Testis (tissue), 2 donors: ENCODE measurements at regions not wholly inside any gene's neighbourhood (a gene's known extent, or its start where the extent isn't known, plus 50 kb on each side); places are given as distances from the start of the nearest gene placed in this dataset.

Experiments used
- DNase-seq: peaks from one replicate; pipeline ENCODE4 v3.0.0-alpha.2; 2019
- H3K27ac ChIP-seq, 2 donors: fragments of 200-600 bp; sonication (generic); one replicate each; pipeline ENCODE4 v1.5.1; 2019
- H3K27me3 ChIP-seq: fragments of 200-600 bp; sonication (generic); one replicate; pipeline ENCODE4 v1.5.1; 2019
- H3K36me3 ChIP-seq: fragments of 200-600 bp; sonication (generic); one replicate; pipeline ENCODE4 v1.5.1; 2017; ENCODE audit warnings: low read depth; ENCODE audit errors: missing control alignments
- H3K4me1 ChIP-seq: fragments of 200-600 bp; sonication (generic); one replicate; pipeline ENCODE4 v1.5.1; 2019
- H3K4me3 ChIP-seq, 2 donors: fragments of 200-600 bp; sonication (generic); one replicate each; pipeline ENCODE4 v1.5.1; 2017 to 2019
- H3K9me3 ChIP-seq: fragments of 200-600 bp; sonication (generic); one replicate; pipeline ENCODE4 v1.5.1; 2017
- CTCF ChIP-seq, 3 experiments: fragments of 450-650 bp in 2 of 3; fragments of 200-600 bp in 1 of 3; sonication (generic) in 1 of 3; IDR thresholded peaks; one replicate each; pipeline ENCODE4 v1.5.1; 2016 to 2019; ENCODE audit warnings: antibody characterized with exemption in 3 of 3, mild to moderate bottlenecking in 2 of 3, moderate library complexity in 1 of 3
- POLR2A ChIP-seq: fragments of 450-650 bp; IDR thresholded peaks from one replicate; pipeline ENCODE4 v1.6.1; 2017; ENCODE audit warnings: antibody characterized with exemption, mild to moderate bottlenecking, moderate library complexity
- WGBS, 2 donors: methylation state at CpG; one replicate each; pipeline ENCODE4 v1.1.5; 2018; 5-methylcytosine and 5-hydroxymethylcytosine counted together
- intact Hi-C: fragments of 100-400 bp; cut with DNase I; formaldehyde crosslinking; loops from one replicate; pipeline ENCODE4 v1.15.1; 2023; ENCODE audit warnings: low total_unique reads

- no peaks in the 10 kb centered on the region for H3K27me3 ChIP-seq
- no peak for DNase-seq
- WGBS, 2 donors, result 81 to 91% methylated on average over 3 of the region's 3 CpGs
- no peaks in the 10 kb centered on the region for H3K9me3 ChIP-seq
- H3K27ac ChIP-seq, result no peak overlapping the region
- intact Hi-C loops, result no loop called here
- no peak overlapping the region for H3K4me3 ChIP-seq
- TF ChIP-seq POLR2A (no peak), CTCF (IDR thresholded peaks at IDR 0.05) (no peak)
- no peaks in the 10 kb centered on the region for H3K36me3 ChIP-seq
- H3K4me1 ChIP-seq, result no peaks in the 10 kb centered on the region
These were observed 574.5 kb downstream of the ZWINT start for GRCh38 chr10:55786461-55787050.

- DNase-seq, result no peak
- no peaks in the 10 kb centered on the region for H3K4me1 ChIP-seq
- intact Hi-C loops, result no loop called here
- H3K27me3 ChIP-seq, result no peaks in the 10 kb centered on the region
- no peak overlapping the region for H3K27ac ChIP-seq
- WGBS, 2 donors, result 87 to 91% methylated on average over 4 of the region's 4 CpGs
- H3K36me3 ChIP-seq, result no peaks in the 10 kb centered on the region
- TF ChIP-seq CTCF (IDR thresholded peaks at IDR 0.05), result no peak
- TF ChIP-seq POLR2A, result no peak
- H3K9me3 ChIP-seq, result no peaks in the 10 kb centered on the region
- no peak overlapping the region for H3K4me3 ChIP-seq
These were observed 578.9 kb downstream of the ZWINT start for GRCh38 chr10:55782181-55782580.

DNA sequence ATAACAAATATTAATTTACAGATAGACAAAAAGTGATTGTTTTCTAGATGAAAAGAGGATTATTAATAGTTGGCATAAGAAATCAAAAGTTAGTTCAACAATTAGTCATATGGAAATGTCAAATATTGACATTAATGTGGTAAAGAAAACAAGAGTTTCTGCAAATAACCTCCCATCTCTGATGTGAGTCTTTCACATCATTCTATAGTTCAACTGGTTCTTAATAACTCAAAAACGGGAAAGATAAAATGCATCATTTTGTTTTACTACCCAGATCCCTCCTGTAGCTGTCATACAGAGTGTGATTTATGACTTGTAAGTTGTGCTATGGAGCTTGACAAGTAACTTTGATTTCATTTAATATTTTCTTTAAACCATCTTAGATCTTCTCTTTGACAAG lies 594.8 kb downstream of the ZWINT start:
- no peak for TF ChIP-seq CTCF (IDR thresholded peaks at IDR 0.05)
- no peak for TF ChIP-seq POLR2A
- Histone ChIP-seq H3K36me3 (no peaks in the 10 kb centered on the region), H3K4me1 (no peaks in the 10 kb centered on the region), H3K27ac (no peak overlapping the region), H3K4me3 (no peak overlapping the region), H3K27me3 (no peaks in the 10 kb centered on the region), H3K9me3 (no peaks in the 10 kb centered on the region)
- WGBS, 2 donors, result 61 to 78% methylated on average over 1 of the region's 1 CpG
- intact Hi-C loops, result no loop called here
- no peak for DNase-seq

- Histone ChIP-seq H3K27ac (no peak overlapping the region), H3K9me3 (no peaks in the 10 kb centered on the region), H3K4me1 (no peaks in the 10 kb centered on the region), H3K4me3 (no peak overlapping the region), H3K36me3 (no peaks in the 10 kb centered on the region), H3K27me3 (no peaks in the 10 kb centered on the region)
- WGBS, 2 donors, result 84 to 89% methylated on average over 2 of the region's 2 CpGs
- intact Hi-C loops, result no loop called here
- TF ChIP-seq POLR2A, result no peak
- TF ChIP-seq CTCF (IDR thresholded peaks at IDR 0.05), result no peak
- no peak for DNase-seq
These were observed 610.6 kb downstream of the ZWINT start for GRCh38 chr10:55750458-55750857.

DNA sequence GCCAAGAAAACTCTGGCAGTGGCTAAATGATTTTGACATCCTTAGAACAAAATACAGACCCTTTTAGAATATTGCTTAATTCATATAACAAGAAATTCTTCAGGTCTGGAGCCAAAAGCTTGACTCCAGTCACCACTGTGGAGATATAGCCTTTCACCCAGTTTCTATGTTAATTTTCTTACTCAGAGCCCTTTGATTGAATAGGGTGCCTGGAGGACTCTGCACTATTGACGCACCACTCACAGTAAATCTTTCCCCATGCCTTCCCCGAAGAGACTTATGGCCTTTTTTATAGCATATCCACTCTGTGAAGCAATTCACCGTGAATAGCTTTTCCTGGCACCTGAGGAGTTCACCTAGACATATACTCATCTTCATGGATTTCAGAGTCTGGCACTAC lies 613.8 kb downstream of the ZWINT start:
- H3K9me3 ChIP-seq, result no peaks in the 10 kb centered on the region
- no peaks in the 10 kb centered on the region for H3K36me3 ChIP-seq
- no peaks in the 10 kb centered on the region for H3K27me3 ChIP-seq
- H3K27ac ChIP-seq, result no peak overlapping the region
- no peak for TF ChIP-seq CTCF (IDR thresholded peaks at IDR 0.05)
- no peak for TF ChIP-seq POLR2A
- H3K4me3 ChIP-seq, result no peak overlapping the region
- intact Hi-C loops, result no loop called here
- no peak for DNase-seq
- H3K4me1 ChIP-seq, result no peaks in the 10 kb centered on the region
- WGBS, 2 donors, result 54 to 75% methylated on average over 3 of the region's 3 CpGs
